KMS-11 (cell line): ENCODE measurements at regions not wholly inside any gene's neighbourhood (a gene's known extent, or its start where the extent isn't known, plus 50 kb on each side); places are given as distances from the start of the nearest gene placed in this dataset.

Experiments
- H2AFZ ChIP-seq: fragments of 200-600 bp; sonication (generic); 2 replicates; pipeline ENCODE4 v1.6.1; 2016; ENCODE audit warnings: antibody characterized with exemption, mixed run types, low read depth
- H3K27ac ChIP-seq: fragments of 200-600 bp; sonication (generic); 2 replicates; pipeline ENCODE4 v1.6.1; 2016; ENCODE audit warnings: mild to moderate bottlenecking, mixed run types
- H3K27me3 ChIP-seq: fragments of 200-600 bp; sonication (generic); 2 replicates; pipeline ENCODE4 v1.6.1; 2017; ENCODE audit warnings: mild to moderate bottlenecking, low read depth, mixed run types, moderate library complexity; ENCODE audit not compliant: insufficient read depth
- H3K36me3 ChIP-seq: fragments of 200-600 bp; sonication (generic); 2 replicates; pipeline ENCODE4 v1.6.1; 2017; ENCODE audit warnings: mild to moderate bottlenecking, mixed run types; ENCODE audit not compliant: insufficient read depth
- H3K4me1 ChIP-seq: fragments of 200-600 bp; sonication (generic); 2 replicates; pipeline ENCODE4 v1.6.1; 2016; ENCODE audit warnings: mild to moderate bottlenecking, low read depth, mixed run types; ENCODE audit not compliant: poor library complexity, severe bottlenecking
- H3K4me2 ChIP-seq: fragments of 200-600 bp; sonication (generic); 2 replicates; pipeline ENCODE4 v1.7.0; 2016; ENCODE audit warnings: mild to moderate bottlenecking, mixed run types
- H3K4me3 ChIP-seq: fragments of 200-600 bp; sonication (generic); IDR thresholded peaks from 2 replicates; pipeline ENCODE4 v1.6.1; 2017; ENCODE audit warnings: low read depth, low read length, mixed read lengths; ENCODE audit not compliant: insufficient read depth
- H3K79me2 ChIP-seq: fragments of 200-600 bp; sonication (generic); 2 replicates; pipeline ENCODE4 v1.6.1; 2016; ENCODE audit warnings: low read depth, mixed run types; ENCODE audit not compliant: insufficient read depth
- H3K9ac ChIP-seq: fragments of 200-600 bp; sonication (generic); 2 replicates; pipeline ENCODE4 v1.6.1; 2016; ENCODE audit warnings: mild to moderate bottlenecking, mixed run types
- H4K20me1 ChIP-seq: fragments of 200-600 bp; sonication (generic); 2 replicates; pipeline ENCODE4 v1.6.1; 2016; ENCODE audit warnings: mild to moderate bottlenecking, mixed run types; ENCODE audit not compliant: insufficient read depth
- TF ChIP-seq, protein P1 (sequence below): fragments of 200-600 bp; sonication (generic); conservative IDR thresholded peaks from 2 replicates; pipeline ENCODE4 v1.6.1; 2017; ENCODE audit warnings: low read depth, mild to moderate bottlenecking, antibody characterized with exemption, low read length, moderate library complexity, mixed read lengths

DNA sequence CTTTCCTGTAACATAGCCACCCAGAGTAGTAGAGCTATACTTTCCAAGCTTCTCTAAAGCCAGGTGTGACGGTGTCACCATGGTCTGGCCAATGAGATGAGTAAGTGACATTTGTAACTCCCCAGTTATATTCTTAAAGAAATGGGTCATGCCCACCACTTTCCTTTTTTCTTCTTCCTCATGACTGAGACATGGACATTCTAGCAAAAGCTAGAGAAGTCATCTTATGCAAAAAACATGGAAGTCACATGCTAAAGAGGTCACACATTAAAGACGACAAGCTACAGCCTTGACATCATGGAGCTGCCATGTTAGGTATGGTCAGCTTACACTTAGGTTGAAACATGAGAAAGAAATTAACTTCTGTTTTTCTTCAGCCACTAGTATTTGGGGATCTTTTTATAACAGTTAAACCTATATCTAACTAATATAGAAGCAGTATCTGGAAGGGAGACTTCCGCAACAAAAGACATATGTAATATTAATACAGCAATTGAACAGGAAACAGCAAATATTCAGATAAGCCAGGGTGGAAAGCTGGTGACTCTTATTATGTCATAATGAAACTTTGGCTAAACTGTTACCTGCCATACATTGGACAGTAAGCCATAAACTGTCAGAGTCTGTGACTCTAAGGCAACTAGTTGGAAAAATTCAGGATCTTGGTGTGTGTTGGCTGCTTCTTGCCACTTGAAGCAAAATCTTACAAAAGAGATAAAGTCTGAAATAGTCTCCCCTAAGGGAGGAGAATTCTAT is 54.7 kb upstream of the SNX2 start:
- no peak overlapping the region for H3K9ac ChIP-seq
- no peaks in the 10 kb centered on the region for H3K27me3 ChIP-seq
- H3K79me2 ChIP-seq, result no peaks in the 10 kb centered on the region
- no peak overlapping the region for H3K27ac ChIP-seq
- H4K20me1 ChIP-seq, result no peaks in the 10 kb centered on the region
- peaks cover 10% of the 10 kb centered on the region for H3K4me1 ChIP-seq
- TF ChIP-seq, protein P1, sequence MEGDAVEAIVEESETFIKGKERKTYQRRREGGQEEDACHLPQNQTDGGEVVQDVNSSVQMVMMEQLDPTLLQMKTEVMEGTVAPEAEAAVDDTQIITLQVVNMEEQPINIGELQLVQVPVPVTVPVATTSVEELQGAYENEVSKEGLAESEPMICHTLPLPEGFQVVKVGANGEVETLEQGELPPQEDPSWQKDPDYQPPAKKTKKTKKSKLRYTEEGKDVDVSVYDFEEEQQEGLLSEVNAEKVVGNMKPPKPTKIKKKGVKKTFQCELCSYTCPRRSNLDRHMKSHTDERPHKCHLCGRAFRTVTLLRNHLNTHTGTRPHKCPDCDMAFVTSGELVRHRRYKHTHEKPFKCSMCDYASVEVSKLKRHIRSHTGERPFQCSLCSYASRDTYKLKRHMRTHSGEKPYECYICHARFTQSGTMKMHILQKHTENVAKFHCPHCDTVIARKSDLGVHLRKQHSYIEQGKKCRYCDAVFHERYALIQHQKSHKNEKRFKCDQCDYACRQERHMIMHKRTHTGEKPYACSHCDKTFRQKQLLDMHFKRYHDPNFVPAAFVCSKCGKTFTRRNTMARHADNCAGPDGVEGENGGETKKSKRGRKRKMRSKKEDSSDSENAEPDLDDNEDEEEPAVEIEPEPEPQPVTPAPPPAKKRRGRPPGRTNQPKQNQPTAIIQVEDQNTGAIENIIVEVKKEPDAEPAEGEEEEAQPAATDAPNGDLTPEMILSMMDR, result no peak
- no peak overlapping the region for H3K4me2 ChIP-seq
- H2AFZ ChIP-seq, result no peak overlapping the region
- no peak overlapping the region for H3K4me3 ChIP-seq
- no peaks in the 10 kb centered on the region for H3K36me3 ChIP-seq

GRCh38 chr5:122721127-122721526 is 53.8 kb upstream of the SNX2 start:
- Histone ChIP-seq H3K4me2 (no peak overlapping the region), H3K36me3 (no peaks in the 10 kb centered on the region), H3K27me3 (no peaks in the 10 kb centered on the region), H3K9ac (no peak overlapping the region), H3K4me3 (no peak overlapping the region), H3K79me2 (no peaks in the 10 kb centered on the region), H4K20me1 (no peaks in the 10 kb centered on the region), H3K4me1 (peaks cover 10% of the 10 kb centered on the region), H3K27ac (no peak overlapping the region), H2AFZ (no peak overlapping the region)
- TF ChIP-seq, protein P1, result no peak

GRCh38 chr5:122722341-122722740 is 52.5 kb upstream of the SNX2 start:
- H4K20me1 ChIP-seq, result no peaks in the 10 kb centered on the region
- H3K36me3 ChIP-seq, result no peaks in the 10 kb centered on the region
- H2AFZ ChIP-seq, result no peak overlapping the region
- H3K4me3 ChIP-seq, result no peak overlapping the region
- H3K4me2 ChIP-seq, result no peak overlapping the region
- no peaks in the 10 kb centered on the region for H3K27me3 ChIP-seq
- no peak overlapping the region for H3K9ac ChIP-seq
- no peaks in the 10 kb centered on the region for H3K79me2 ChIP-seq
- TF ChIP-seq, protein P1, result no peak
- no peak overlapping the region for H3K27ac ChIP-seq
- peaks cover 10% of the 10 kb centered on the region for H3K4me1 ChIP-seq

DNA sequence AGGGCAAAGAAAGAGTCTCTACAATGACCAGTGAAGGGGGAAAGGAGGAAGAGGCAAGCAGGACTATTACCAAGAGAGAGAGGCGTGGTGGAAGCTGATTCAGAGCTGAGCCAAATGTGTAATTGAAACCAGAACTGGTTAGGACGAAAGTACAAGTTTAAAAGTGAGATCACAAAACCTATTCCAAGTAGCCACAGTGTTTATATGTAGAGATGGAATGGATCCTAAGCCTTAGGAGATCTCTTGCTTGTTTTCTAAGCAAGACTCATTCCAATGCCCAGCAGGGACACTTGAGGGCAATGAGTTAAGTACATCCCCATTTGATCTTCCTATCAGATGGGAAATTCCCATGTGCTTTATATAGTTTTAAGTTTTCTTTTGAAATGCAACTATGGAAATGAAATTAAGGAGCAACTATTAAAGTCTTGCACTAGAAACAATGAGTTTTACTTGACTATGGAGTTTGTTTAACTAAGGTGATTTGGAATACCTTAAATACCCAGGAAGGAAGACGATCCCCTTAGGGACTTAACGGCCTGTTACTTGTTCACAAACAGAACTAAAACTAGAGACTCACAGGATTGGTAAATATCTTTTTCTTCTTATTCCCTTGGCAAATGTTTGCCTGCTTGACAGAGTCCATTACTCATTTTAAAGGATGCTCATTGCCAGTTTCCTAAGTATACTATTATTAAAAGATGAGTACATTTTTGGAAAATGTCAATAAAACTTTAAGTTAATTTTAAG is 51.1 kb upstream of the SNX2 start:
- H3K27me3 ChIP-seq, result no peaks in the 10 kb centered on the region
- H3K4me3 ChIP-seq, result no peak overlapping the region
- no peaks in the 10 kb centered on the region for H3K79me2 ChIP-seq
- TF ChIP-seq, protein P1, result no peak
- H3K9ac ChIP-seq, result no peak overlapping the region
- no peak overlapping the region for H3K27ac ChIP-seq
- peaks cover 10% of the 10 kb centered on the region for H3K4me1 ChIP-seq
- H2AFZ ChIP-seq, result no peak overlapping the region
- no peaks in the 10 kb centered on the region for H3K36me3 ChIP-seq
- no peaks in the 10 kb centered on the region for H4K20me1 ChIP-seq
- no peak overlapping the region for H3K4me2 ChIP-seq
